Medulla oblongata (tissue), 1 donor: ENCODE measurements at regions not wholly inside any gene's neighbourhood (a gene's known extent, or its start where the extent isn't known, plus 50 kb on each side); places are given as distances from the start of the nearest gene placed in this dataset.

Source experiments
- DNase-seq: peaks from one replicate; pipeline ENCODE4 v3.0.0-alpha.2; 2015; ENCODE audit errors: extremely low spot score

- no peak for DNase-seq
Observed at GRCh38 chr3:186411994-186412393, 50.0 kb upstream of the DGKG start.
